BE2C (cell line): ENCODE measurements at regions not wholly inside any gene's neighbourhood (a gene's known extent, or its start where the extent isn't known, plus 50 kb on each side); places are given as distances from the start of the nearest gene placed in this dataset.
"Not testable (repeated sequence)": the region's sequence is repeated elsewhere in the genome, so short reads cannot be mapped to it uniquely, and the experiment has no call there.

ENCODE experiments used
- DNase-seq: peaks from one replicate; pipeline ENCODE4 v3.0.0-alpha.2; 2020
- H3K27me3 ChIP-seq: fragments of 250-450 bp; sonication (Bioruptor Pico); 2 replicates; pipeline ENCODE4 v1.5.1; 2020; ENCODE audit warnings: mild to moderate bottlenecking
- H3K36me3 ChIP-seq: fragments of 250-450 bp; sonication (Bioruptor Pico); 2 replicates; pipeline ENCODE4 v1.5.1; 2020; ENCODE audit warnings: mild to moderate bottlenecking
- H3K4me1 ChIP-seq: fragments of 250-450 bp; sonication (Bioruptor Pico); 2 replicates; pipeline ENCODE4 v1.5.1; 2020
- H3K4me3 ChIP-seq: 2 replicates; pipeline ENCODE4 v1.5.1; 2011; ENCODE audit warnings: low read depth, low read length
- H3K9me3 ChIP-seq: fragments of 250-450 bp; sonication (Bioruptor Pico); 2 replicates; pipeline ENCODE4 v1.5.1; 2020
- CTCF ChIP-seq: IDR thresholded peaks from 2 replicates; pipeline ENCODE4 v1.5.1; 2012; ENCODE audit warnings: mild to moderate bottlenecking, low read depth, low read length

- Histone ChIP-seq H3K36me3 (no peaks in the 10 kb centered on the region), H3K4me1 (no peaks in the 10 kb centered on the region), H3K4me3 (no peak overlapping the region), H3K9me3 (no peaks in the 10 kb centered on the region), H3K27me3 (no peaks in the 10 kb centered on the region)
- TF ChIP-seq CTCF: no peak
- DNase-seq: peak; percentile 5
Observed at GRCh38 chr14:105605464-105606304, 79.3 kb downstream of the TMEM121 start.

- not testable (repeated sequence) for DNase-seq, H3K9me3 ChIP-seq, H3K4me3 ChIP-seq, H3K36me3 ChIP-seq, H3K4me1 ChIP-seq, H3K27me3 ChIP-seq
Observed at GRCh38 chr14:105606305-105606975, 80.1 kb downstream of the TMEM121 start.

GRCh38 chr14:105607025-105607424 is 80.6 kb downstream of the TMEM121 start:
- not testable (repeated sequence) for H3K36me3 ChIP-seq, H3K4me3 ChIP-seq, H3K4me1 ChIP-seq, H3K9me3 ChIP-seq, H3K27me3 ChIP-seq
- DNase-seq: peak; percentile 4

- H3K4me3 ChIP-seq, H3K4me1 ChIP-seq, H3K36me3 ChIP-seq, H3K9me3 ChIP-seq, DNase-seq, H3K27me3 ChIP-seq: not testable (repeated sequence)
Observed at GRCh38 chr14:105614987-105615386, 88.6 kb downstream of the TMEM121 start.

GRCh38 chr14:105615986-105616801 is 89.8 kb downstream of the TMEM121 start:
- H3K4me1 ChIP-seq, H3K9me3 ChIP-seq, H3K27me3 ChIP-seq, H3K4me3 ChIP-seq, H3K36me3 ChIP-seq: not testable (repeated sequence)
- peak; percentile 16 for DNase-seq

GRCh38 chr14:105616802-105617192 is 90.4 kb downstream of the TMEM121 start:
- peak; percentile 9 for DNase-seq
- peaks cover 4% of the 10 kb centered on the region; the same call in 1 of the 2 replicates for H3K27me3 ChIP-seq
- no peak for TF ChIP-seq CTCF
- H3K4me1 ChIP-seq: no peaks in the 10 kb centered on the region
- H3K9me3 ChIP-seq: no peaks in the 10 kb centered on the region; the same call in 1 of the 2 replicates
- H3K4me3 ChIP-seq: no peak overlapping the region
- no peaks in the 10 kb centered on the region for H3K36me3 ChIP-seq

- Histone ChIP-seq H3K9me3 (no peaks in the 10 kb centered on the region; the same call in 1 of the 2 replicates), H3K27me3 (peaks cover 4% of the 10 kb centered on the region; the same call in 1 of the 2 replicates), H3K36me3 (no peaks in the 10 kb centered on the region), H3K4me1 (no peaks in the 10 kb centered on the region), H3K4me3 (no peak overlapping the region)
- no peak for DNase-seq
- TF ChIP-seq CTCF: no peak
Observed at GRCh38 chr14:105617201-105617777, 90.9 kb downstream of the TMEM121 start.

- H3K4me3 ChIP-seq, H3K4me1 ChIP-seq, H3K36me3 ChIP-seq, DNase-seq, H3K9me3 ChIP-seq, H3K27me3 ChIP-seq: not testable (repeated sequence)
Observed at GRCh38 chr14:105617805-105618204, 91.4 kb downstream of the TMEM121 start.

GRCh38 chr14:105619324-105619723 is 92.9 kb downstream of the TMEM121 start:
- H3K27me3 ChIP-seq, H3K4me3 ChIP-seq, H3K4me1 ChIP-seq, H3K9me3 ChIP-seq, DNase-seq, H3K36me3 ChIP-seq: not testable (repeated sequence)

GRCh38 chr14:105620178-105620864 is 93.9 kb downstream of the TMEM121 start:
- H3K4me3 ChIP-seq, H3K4me1 ChIP-seq, H3K36me3 ChIP-seq, H3K9me3 ChIP-seq, H3K27me3 ChIP-seq, DNase-seq: not testable (repeated sequence)

- H3K27me3 ChIP-seq, H3K4me3 ChIP-seq, H3K36me3 ChIP-seq, H3K9me3 ChIP-seq, H3K4me1 ChIP-seq, DNase-seq: not testable (repeated sequence)
Observed at GRCh38 chr14:105620865-105621471, 94.6 kb downstream of the TMEM121 start.
